AG04449 (cell line): ENCODE measurements at regions not wholly inside any gene's neighbourhood (a gene's known extent, or its start where the extent isn't known, plus 50 kb on each side); places are given as distances from the start of the nearest gene placed in this dataset.

Experiments used
- CTCF ChIA-PET: fragments of 350-600 bp; formaldehyde crosslinking; extraction: SDS; loops from one replicate; lab custom pipeline; 2021; ENCODE audit warnings: antibody characterized with exemption; lab: Yijun Ruan, JAX
- POLR2A ChIA-PET: fragments of 400-600, 350-600 bp; formaldehyde crosslinking; extraction: SDS; loops from one replicate; lab custom pipeline; 2020; ENCODE audit warnings: antibody characterized with exemption, inconsistent platforms; lab: Yijun Ruan, JAX
- DNase-seq: peaks from one replicate; pipeline ENCODE4 v3.0.0-alpha.2; 2010; ENCODE audit warnings: low read depth, low spot score
- H3K4me3 ChIP-seq: 2 replicates; pipeline ENCODE4 v1.5.1; 2011; ENCODE audit warnings: low read depth, mild to moderate bottlenecking, control low read depth, low read length
- CTCF ChIP-seq: IDR thresholded peaks from one replicate; pipeline ENCODE4 v1.5.1; 2011; ENCODE audit warnings: mild to moderate bottlenecking, moderate library complexity, low read length, control low read depth, inconsistent platforms; ENCODE audit not compliant: insufficient read depth; ENCODE audit errors: missing control alignments

GRCh38 chr12:100698518-100698917 lies 96.1 kb upstream of the ANO4 start:
- CTCF ChIA-PET = interaction anchor here (1.1 kb wide), 1 partner anchor 35 kb away, joined by 4 read pairs; no protein-coding TSS in a partner anchor
- POLR2A ChIA-PET = no interaction called here
- DNase-seq = no peak
- no peak for TF ChIP-seq CTCF
- no peak overlapping the region for H3K4me3 ChIP-seq

GRCh38 chr12:100699209-100699608 lies 95.4 kb upstream of the ANO4 start:
- no peak for DNase-seq
- ChIA-PET POLR2A (no interaction called here), CTCF (interaction anchor here (1.1 kb wide), 1 partner anchor 34 kb away, joined by 4 read pairs; no protein-coding TSS in a partner anchor)
- no peak for TF ChIP-seq CTCF
- H3K4me3 ChIP-seq = no peak overlapping the region

GRCh38 chr12:100703337-100703736 lies 91.2 kb upstream of the ANO4 start:
- DNase-seq = no peak
- no peak for TF ChIP-seq CTCF
- CTCF ChIA-PET = no interaction called here
- POLR2A ChIA-PET = no interaction called here
- H3K4me3 ChIP-seq = no peak overlapping the region

- no peak overlapping the region for H3K4me3 ChIP-seq
- no peak for DNase-seq
- CTCF ChIA-PET = no interaction called here
- POLR2A ChIA-PET = no interaction called here
- no peak for TF ChIP-seq CTCF
These were observed 90.7 kb upstream of the ANO4 start for GRCh38 chr12:100703868-100704267.

GRCh38 chr12:100706033-100706432 lies 88.5 kb upstream of the ANO4 start:
- DNase-seq = peak; percentile 21
- CTCF ChIA-PET = no interaction called here
- no peak for TF ChIP-seq CTCF
- no peak overlapping the region for H3K4me3 ChIP-seq
- POLR2A ChIA-PET = no interaction called here

GRCh38 chr12:100708591-100708990 lies 86.0 kb upstream of the ANO4 start:
- ChIA-PET POLR2A (no interaction called here), CTCF (no interaction called here)
- DNase-seq = no peak
- no peak overlapping the region for H3K4me3 ChIP-seq
- no peak for TF ChIP-seq CTCF
